MM.1S (cell line): ENCODE measurements at regions not wholly inside any gene's neighbourhood (a gene's known extent, or its start where the extent isn't known, plus 50 kb on each side); places are given as distances from the start of the nearest gene placed in this dataset.
"Not testable (repeated sequence)": the region's sequence is repeated elsewhere in the genome, so short reads cannot be mapped to it uniquely, and the experiment has no call there.

ENCODE experiments used
- CTCF ChIP-seq: fragments of 300-600 bp; sonication (generic); IDR thresholded peaks from 2 replicates; pipeline ENCODE4 v1.5.1; 2016; ENCODE audit warnings: antibody characterized with exemption, low read length, mixed read lengths
- EZH2phosphoT487 ChIP-seq: fragments of 300-600 bp; sonication (generic); IDR thresholded peaks from 2 replicates; pipeline ENCODE4 v1.6.1; 2018; ENCODE audit warnings: antibody characterized with exemption, low read length

GRCh38 chr16:21365541-21365940, 87.5 kb upstream of the CRYM start:
- TF ChIP-seq EZH2phosphoT487, CTCF: not testable (repeated sequence)
